IMR-90 (cell line): ENCODE measurements at regions not wholly inside any gene's neighbourhood (a gene's known extent, or its start where the extent isn't known, plus 50 kb on each side); places are given as distances from the start of the nearest gene placed in this dataset.

ENCODE experiments used
- ATAC-seq: fragments of 200-7000 bp; cut with Tn5 transposase; 2 replicates; pipeline ENCODE4 v1.9.1; 2020; ENCODE audit warnings: low read depth, mild to moderate bottlenecking, moderate library complexity
- BruUV-seq: library from RNA; stranded (reverse); fragments of 400-500 nt; replicated peaks from 2 replicates; lab custom pipeline; 2021; lab: Mats Ljungman, UMichigan
- CTCF ChIA-PET: fragments of 300-600 bp; formaldehyde crosslinking; extraction: SDS; loops from one replicate; lab custom pipeline; 2021; ENCODE audit warnings: antibody characterized with exemption; lab: Yijun Ruan, JAX
- POLR2A ChIA-PET: fragments of 300-600 bp; sonication (Branson Sonifier 250); formaldehyde crosslinking; loops from one replicate; lab custom pipeline; 2022; ENCODE audit warnings: antibody characterized with exemption; ENCODE audit not compliant: unreplicated experiment; lab: Charles Lee
- DNase-seq: peaks from one replicate; pipeline ENCODE4 v3.0.0; 2013
- H2AFZ ChIP-seq: replicated peaks from 2 replicates; pipeline ENCODE3; 2013; ENCODE audit warnings: low read length, mild to moderate bottlenecking; ENCODE audit not compliant: poor library complexity
- H2AK5ac ChIP-seq: 2 replicates; pipeline ENCODE4 v1.6.1; 2013; ENCODE audit warnings: low read depth, low read length, inconsistent platforms
- H2AK9ac ChIP-seq: replicated peaks from 2 replicates; pipeline ENCODE3; 2013; ENCODE audit warnings: mild to moderate bottlenecking, low read depth, low read length, moderate library complexity; ENCODE audit not compliant: poor library complexity
- H2BK120ac ChIP-seq: 2 replicates; pipeline ENCODE4 v1.6.1; 2013; ENCODE audit warnings: low read depth, low read length, inconsistent platforms
- H2BK15ac ChIP-seq: 3 replicates; pipeline ENCODE4 v1.6.1; 2013; ENCODE audit warnings: low read depth, low read length, inconsistent platforms
- H2BK20ac ChIP-seq: 2 replicates; pipeline ENCODE4 v1.6.1; 2013; ENCODE audit warnings: low read depth, mild to moderate bottlenecking, inconsistent platforms, low read length, moderate library complexity
- H2BK5ac ChIP-seq: 2 replicates; pipeline ENCODE4 v1.6.1; 2013; ENCODE audit warnings: mild to moderate bottlenecking, low read depth, low read length, inconsistent platforms; ENCODE audit not compliant: poor library complexity, severe bottlenecking
- H3K14ac ChIP-seq: replicated peaks from 2 replicates; pipeline ENCODE4 v1.6.1; 2013; ENCODE audit warnings: low read depth, low read length, inconsistent platforms
- H3K18ac ChIP-seq: 2 replicates; pipeline ENCODE4 v1.6.1; 2013; ENCODE audit warnings: low read depth, low read length, control low read depth
- H3K23ac ChIP-seq: 2 replicates; pipeline ENCODE4 v1.6.1; 2013; ENCODE audit warnings: low read depth, low read length, inconsistent platforms
- H3K27ac ChIP-seq: 2 replicates; pipeline ENCODE4 v1.5.1; 2013; ENCODE audit warnings: mild to moderate bottlenecking, control low read depth, low read length; ENCODE audit not compliant: insufficient read depth
- H3K27me3 ChIP-seq: 2 replicates; pipeline ENCODE4 v1.6.1; 2013; ENCODE audit warnings: low read length; ENCODE audit not compliant: control insufficient read depth, insufficient read depth
- H3K36me3 ChIP-seq: 2 replicates; pipeline ENCODE4 v1.6.1; 2013; ENCODE audit warnings: low read length, mixed read lengths; ENCODE audit not compliant: control insufficient read depth, insufficient read depth
- H3K4ac ChIP-seq: 2 replicates; pipeline ENCODE4 v1.6.1; 2013; ENCODE audit warnings: low read depth, low read length, inconsistent platforms
- H3K4me1 ChIP-seq: 2 replicates; pipeline ENCODE4 v1.6.1; 2013; ENCODE audit warnings: low read length, mixed read lengths; ENCODE audit not compliant: control insufficient read depth, insufficient read depth
- H3K4me2 ChIP-seq: 2 replicates; pipeline ENCODE4 v1.6.1; 2013; ENCODE audit warnings: low read depth, mild to moderate bottlenecking, control low read depth, low read length, moderate library complexity
- H3K4me3 ChIP-seq: 2 replicates; pipeline ENCODE4 v1.5.1; 2013; ENCODE audit warnings: low read depth, mild to moderate bottlenecking, control low read depth, low read length, moderate library complexity; ENCODE audit not compliant: insufficient read depth
- H3K56ac ChIP-seq: 2 replicates; pipeline ENCODE4 v1.6.1; 2013; ENCODE audit warnings: low read length, inconsistent platforms; ENCODE audit not compliant: insufficient read depth; ENCODE audit errors: extremely low read depth
- H3K79me1 ChIP-seq, 2 experiments: 2 replicates each; pipeline ENCODE4 v1.6.1; 2013; ENCODE audit warnings: low read length in 2 of 2, inconsistent platforms in 1 of 2, low read depth in 1 of 2
- H3K9ac ChIP-seq: 2 replicates; pipeline ENCODE4 v1.6.1; 2013; ENCODE audit warnings: low read depth, low read length, control low read depth
- H3K9me1 ChIP-seq: 2 replicates; pipeline ENCODE4 v1.6.1; 2013; ENCODE audit warnings: low read length, inconsistent platforms; ENCODE audit not compliant: insufficient read depth
- H3K9me3 ChIP-seq: 2 replicates; pipeline ENCODE4 v1.6.1; 2013; ENCODE audit warnings: low read length; ENCODE audit not compliant: control insufficient read depth, insufficient read depth
- H4K20me1 ChIP-seq: 2 replicates; pipeline ENCODE4 v1.6.1; 2013; ENCODE audit warnings: low read length, inconsistent platforms; ENCODE audit not compliant: insufficient read depth
- H4K5ac ChIP-seq: 2 replicates; pipeline ENCODE4 v1.6.1; 2013; ENCODE audit warnings: mild to moderate bottlenecking, low read depth, low read length, control low read depth
- H4K8ac ChIP-seq, 2 experiments: 2 replicates each; pipeline ENCODE4 v1.6.1; 2013; ENCODE audit warnings: low read depth in 2 of 2, low read length in 2 of 2, control low read depth in 1 of 2, inconsistent platforms in 1 of 2
- H4K91ac ChIP-seq: 2 replicates; pipeline ENCODE4 v1.6.1; 2013; ENCODE audit warnings: low read depth, low read length, inconsistent platforms; ENCODE audit not compliant: insufficient read depth
- CEBPB ChIP-seq: IDR thresholded peaks from 2 replicates; pipeline ENCODE4 v1.6.1; 2012; ENCODE audit warnings: low read depth, low read length, improper control_type of control experiment
- MAZ ChIP-seq: IDR thresholded peaks from 2 replicates; pipeline ENCODE4 v1.6.1; 2012; ENCODE audit warnings: low read depth, mild to moderate bottlenecking, low read length, improper control_type of control experiment, moderate library complexity, borderline replicate concordance
- WGBS, 2 experiments: methylation state at CpG; one replicate each; pipeline versions ENCODE4 v1.1.5 to v1.1.7; 2013; ENCODE audit warnings: missing lambda C conversion rate in 2 of 2; ENCODE audit not compliant: insufficient read length in 1 of 2; ENCODE audit errors: extremely low coverage in 2 of 2; 5-methylcytosine and 5-hydroxymethylcytosine counted together
- dilution Hi-C: fragments of 300-500 bp; cut with HindIII; formaldehyde crosslinking; loops from one replicate; pipeline ENCODE4 v1.14.3; 2018; ENCODE audit warnings: low sequenced_read_pairs; ENCODE audit not compliant: unreplicated experiment
- in situ Hi-C: fragments of 300-500 bp; cut with MboI; formaldehyde crosslinking; loops from 3 replicates; pipeline ENCODE4 v1.14.3; 2019; ENCODE audit warnings: low sequenced_read_pairs, inconsistent platforms, mixed read lengths
- intact Hi-C: fragments of 100-400 bp; cut with micrococcal nuclease; formaldehyde crosslinking; loops from 2 replicates; pipeline ENCODE4 v1.10.0; 2022
- TF ChIP-seq, protein P1 (sequence below): fragments of 150-350 bp; IDR thresholded peaks from 2 replicates; pipeline ENCODE4 v1.6.1; 2016; ENCODE audit warnings: low read depth, mild to moderate bottlenecking, low read length, moderate library complexity, borderline replicate concordance
- TF ChIP-seq, protein P2 (sequence below): fragments of 150-350 bp; IDR thresholded peaks from 2 replicates; pipeline ENCODE4 v1.6.1; 2017; ENCODE audit warnings: mild to moderate bottlenecking, antibody characterized with exemption, low read length, low read depth

DNA sequence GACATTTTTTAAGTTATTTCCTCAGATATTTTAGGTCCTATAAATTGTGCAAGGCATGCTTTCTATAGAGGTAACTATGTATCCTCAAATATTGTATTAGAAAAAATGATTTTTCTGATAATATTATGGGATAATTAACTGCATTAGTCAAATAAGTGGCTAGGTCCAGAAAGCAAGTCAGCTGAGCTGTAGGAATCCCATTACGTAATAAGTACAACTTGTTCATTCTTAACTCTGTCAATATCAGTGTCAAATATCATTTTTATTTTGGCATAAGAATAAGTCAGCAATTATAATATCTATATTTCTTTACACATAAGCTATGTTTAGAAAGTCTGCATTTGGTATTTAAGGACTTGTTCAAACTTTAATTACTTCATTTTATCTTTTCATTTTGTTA, 830.9 kb upstream of the GJE1 start:
- dilution Hi-C loops = no loop called here
- H3K14ac ChIP-seq = no peak overlapping the region
- H2AK9ac ChIP-seq = no peak overlapping the region
- no peak overlapping the region for H3K4me3 ChIP-seq
- H3K56ac ChIP-seq = no peak overlapping the region
- intact Hi-C loops = no loop called here
- H2BK120ac ChIP-seq = no peak overlapping the region
- H3K9me3 ChIP-seq = no peaks in the 10 kb centered on the region
- no peak overlapping the region for H3K4ac ChIP-seq
- TF ChIP-seq, protein P1, sequence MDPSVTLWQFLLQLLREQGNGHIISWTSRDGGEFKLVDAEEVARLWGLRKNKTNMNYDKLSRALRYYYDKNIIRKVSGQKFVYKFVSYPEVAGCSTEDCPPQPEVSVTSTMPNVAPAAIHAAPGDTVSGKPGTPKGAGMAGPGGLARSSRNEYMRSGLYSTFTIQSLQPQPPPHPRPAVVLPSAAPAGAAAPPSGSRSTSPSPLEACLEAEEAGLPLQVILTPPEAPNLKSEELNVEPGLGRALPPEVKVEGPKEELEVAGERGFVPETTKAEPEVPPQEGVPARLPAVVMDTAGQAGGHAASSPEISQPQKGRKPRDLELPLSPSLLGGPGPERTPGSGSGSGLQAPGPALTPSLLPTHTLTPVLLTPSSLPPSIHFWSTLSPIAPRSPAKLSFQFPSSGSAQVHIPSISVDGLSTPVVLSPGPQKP = no peak
- TF ChIP-seq CEBPB = peak; percentile 60
- TF ChIP-seq, protein P2, sequence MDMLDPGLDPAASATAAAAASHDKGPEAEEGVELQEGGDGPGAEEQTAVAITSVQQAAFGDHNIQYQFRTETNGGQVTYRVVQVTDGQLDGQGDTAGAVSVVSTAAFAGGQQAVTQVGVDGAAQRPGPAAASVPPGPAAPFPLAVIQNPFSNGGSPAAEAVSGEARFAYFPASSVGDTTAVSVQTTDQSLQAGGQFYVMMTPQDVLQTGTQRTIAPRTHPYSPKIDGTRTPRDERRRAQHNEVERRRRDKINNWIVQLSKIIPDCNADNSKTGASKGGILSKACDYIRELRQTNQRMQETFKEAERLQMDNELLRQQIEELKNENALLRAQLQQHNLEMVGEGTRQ = no peak
- no peak for TF ChIP-seq MAZ
- BruUV-seq = no TSS peak
- no peak overlapping the region for H3K4me2 ChIP-seq
- no peak for ATAC-seq
- DNase-seq = no peak
- H3K79me1 ChIP-seq = no peaks in the 10 kb centered on the region
- ChIA-PET CTCF (no interaction called here), POLR2A (no interaction called here)
- no peak overlapping the region for H2AK5ac ChIP-seq
- no peak overlapping the region for H2BK5ac ChIP-seq
- H4K5ac ChIP-seq = no peak overlapping the region
- H4K91ac ChIP-seq = no peak overlapping the region
- no peak overlapping the region for H3K9ac ChIP-seq
- no CpG with 5 or more reads among the region's 1 CpG for WGBS, 2 experiments
- no peak overlapping the region for H2BK20ac ChIP-seq
- no peak overlapping the region for H3K27ac ChIP-seq
- H3K27me3 ChIP-seq = no peaks in the 10 kb centered on the region
- no peaks in the 10 kb centered on the region for H3K9me1 ChIP-seq
- H3K4me1 ChIP-seq = no peaks in the 10 kb centered on the region
- no peak overlapping the region for H3K23ac ChIP-seq
- no peak overlapping the region for H3K18ac ChIP-seq
- H3K36me3 ChIP-seq = no peaks in the 10 kb centered on the region
- H4K20me1 ChIP-seq = no peaks in the 10 kb centered on the region
- no peak overlapping the region for H2AFZ ChIP-seq
- in situ Hi-C loops = no loop called here
- no peak overlapping the region for H2BK15ac ChIP-seq
- no peak overlapping the region for H4K8ac ChIP-seq
